ENCODE measurements at regions not wholly inside any gene's neighbourhood (a gene's known extent, or its start where the extent isn't known, plus 50 kb on each side); places are given as distances from the start of the nearest gene placed in this dataset.

DNA sequence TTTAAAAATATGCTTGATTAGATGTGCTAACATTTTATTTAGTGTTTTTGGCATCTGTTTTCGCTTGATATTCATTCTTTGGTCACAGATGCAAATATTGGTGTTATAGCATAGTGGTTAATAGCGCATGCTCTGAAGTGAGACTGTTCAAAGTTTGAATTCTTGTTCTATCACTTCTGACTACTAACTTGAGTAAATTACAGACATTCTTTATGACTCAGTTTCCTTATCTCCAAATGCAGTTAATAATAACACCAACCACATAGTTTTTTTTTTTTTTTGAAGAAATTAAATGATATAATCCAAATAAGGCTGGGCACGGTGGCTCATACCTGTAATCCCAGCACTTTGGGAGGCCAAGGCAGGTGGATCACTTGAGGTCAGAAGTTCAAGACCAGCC, 81.0 kb downstream of the TMX1 start:
- Histone ChIP-seq H3K9me3 (ENCODE audit: control insufficient read depth in 1 of 2, insufficient read depth in 1 of 2, low read length in 2 of 2) (no peaks in the 10 kb centered on the region), H3K4me3 (ENCODE audit: low read length) (no peak overlapping the region), H3K4me1 (ENCODE audit: insufficient read depth, low read length) (no peaks in the 10 kb centered on the region), H3K27me3 (ENCODE audit: control insufficient read depth in 1 of 2, insufficient read depth in 2 of 2, low read length in 2 of 2) (no peaks in the 10 kb centered on the region), H3K36me3 (ENCODE audit: insufficient read depth, low read length) (no peaks in the 10 kb centered on the region), H3K27ac (ENCODE audit: low read depth in 1 of 2, low read length in 2 of 2) (no peak overlapping the region)
- Mint-ChIP-seq H3K4me3 (no peak overlapping the region), H3K4me1 (ENCODE audit: low read depth) (no peaks in the 10 kb centered on the region), H3K27ac (no peak overlapping the region), H3K36me3 (ENCODE audit: low read depth) (no peaks in the 10 kb centered on the region), H3K9me3 (no peaks in the 10 kb centered on the region), H3K27me3 (peaks cover 5% of the 10 kb centered on the region)
- ChIA-PET POLR2A (no interaction called here), CTCF (no interaction called here)
- TF ChIP-seq CTCF (IDR thresholded peaks at IDR 0.05), result no peak
- DNase-seq (no peak), ATAC-seq (ENCODE audit: poor library complexity) (no peak)
- intact Hi-C loops (cut with DNase I, micrococcal nuclease), result no loop called here

DNA sequence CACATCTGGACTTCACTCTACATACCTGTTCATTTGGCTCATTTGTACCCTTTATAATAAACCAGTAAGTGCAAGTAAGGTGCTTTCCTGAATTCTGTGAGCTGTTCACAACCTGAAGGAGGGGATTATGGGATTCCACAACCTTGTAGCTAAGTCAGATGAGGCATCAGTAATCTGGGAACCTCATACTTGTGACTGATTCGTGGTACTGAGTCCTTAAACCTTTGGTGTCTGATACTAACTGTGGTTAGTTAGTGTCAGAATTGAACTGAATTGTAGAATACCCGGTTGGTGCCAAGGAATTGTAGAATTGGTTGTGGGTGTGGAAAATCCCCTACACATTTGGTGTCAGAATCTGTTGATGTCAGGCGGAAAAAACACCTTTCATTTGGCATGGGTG, 83.4 kb downstream of the TMX1 start:
- H3K4me3 Mint-ChIP-seq, result no peak overlapping the region
- no peaks in the 10 kb centered on the region for H3K4me1 Mint-ChIP-seq (ENCODE audit: low read depth)
- peaks cover 19% of the 10 kb centered on the region for H3K27me3 Mint-ChIP-seq
- Histone ChIP-seq H3K27me3 (ENCODE audit: control insufficient read depth in 1 of 2, insufficient read depth in 2 of 2, low read length in 2 of 2) (peaks cover 6 to 17% of the 10 kb centered on the region in 2 experiments), H3K9me3 (ENCODE audit: control insufficient read depth in 1 of 2, insufficient read depth in 1 of 2, low read length in 2 of 2) (no peaks in the 10 kb centered on the region), H3K4me1 (ENCODE audit: insufficient read depth, low read length) (no peaks in the 10 kb centered on the region), H3K36me3 (ENCODE audit: insufficient read depth, low read length) (no peaks in the 10 kb centered on the region), H3K4me3 (ENCODE audit: low read length) (no peak overlapping the region), H3K27ac (ENCODE audit: low read depth in 1 of 2, low read length in 2 of 2) (no peak overlapping the region)
- TF ChIP-seq CTCF (IDR thresholded peaks at IDR 0.05), result no peak
- H3K9me3 Mint-ChIP-seq, result no peaks in the 10 kb centered on the region
- H3K27ac Mint-ChIP-seq, result no peak overlapping the region
- DNase-seq (no peak), ATAC-seq (ENCODE audit: poor library complexity) (no peak)
- ChIA-PET POLR2A (no interaction called here), CTCF (no interaction called here)
- intact Hi-C loops (cut with DNase I, micrococcal nuclease), result no loop called here
- H3K36me3 Mint-ChIP-seq (ENCODE audit: low read depth), result no peaks in the 10 kb centered on the region

DNA sequence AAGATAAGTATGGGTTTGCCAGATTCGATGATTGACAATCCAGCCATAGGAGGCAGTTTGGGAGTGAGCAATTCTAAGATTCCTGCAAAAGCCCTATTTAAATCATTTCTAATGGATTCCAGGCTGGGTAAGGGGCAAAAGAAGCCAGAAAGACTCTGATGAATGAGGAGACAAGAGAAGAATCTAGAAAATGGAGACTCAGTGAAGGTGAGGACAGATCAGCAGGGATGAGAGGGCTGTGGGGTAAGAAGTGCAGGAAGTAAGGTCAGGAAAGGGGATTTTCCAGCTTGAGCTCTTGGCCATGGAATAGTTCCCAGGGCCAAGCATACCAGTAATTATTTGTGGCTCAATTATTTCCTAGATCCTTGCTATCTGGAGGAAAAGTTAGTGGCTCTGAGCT, 87.3 kb downstream of the TMX1 start:
- H3K36me3 Mint-ChIP-seq (ENCODE audit: low read depth), result no peaks in the 10 kb centered on the region
- Histone ChIP-seq H3K4me3 (ENCODE audit: low read length) (no peak overlapping the region), H3K27me3 (ENCODE audit: control insufficient read depth in 1 of 2, insufficient read depth in 2 of 2, low read length in 2 of 2) (peaks cover 6 to 30% of the 10 kb centered on the region in 2 experiments), H3K9me3 (ENCODE audit: control insufficient read depth in 1 of 2, insufficient read depth in 1 of 2, low read length in 2 of 2) (no peaks in the 10 kb centered on the region), H3K27ac (ENCODE audit: low read depth in 1 of 2, low read length in 2 of 2) (no peak overlapping the region), H3K36me3 (ENCODE audit: insufficient read depth, low read length) (no peaks in the 10 kb centered on the region), H3K4me1 (ENCODE audit: insufficient read depth, low read length) (no peaks in the 10 kb centered on the region)
- ATAC-seq (ENCODE audit: poor library complexity), result no peak
- H3K27ac Mint-ChIP-seq, result no peak overlapping the region
- no peaks in the 10 kb centered on the region for H3K9me3 Mint-ChIP-seq
- ChIA-PET CTCF (no interaction called here), POLR2A (no interaction called here)
- H3K4me1 Mint-ChIP-seq (ENCODE audit: low read depth), result no peaks in the 10 kb centered on the region
- intact Hi-C loops (cut with DNase I, micrococcal nuclease), result no loop called here
- H3K27me3 Mint-ChIP-seq, result peaks cover 34% of the 10 kb centered on the region
- DNase-seq, result no peak
- no peak overlapping the region for H3K4me3 Mint-ChIP-seq
- no peak for TF ChIP-seq CTCF (IDR thresholded peaks at IDR 0.05)
